Activated T-cell treated with anti-CD3 and anti-CD28 coated beads, Interleukin-2, amount 50 U/mL, for 72 hours (primary cell): ENCODE measurements at regions not wholly inside any gene's neighbourhood (a gene's known extent, or its start where the extent isn't known, plus 50 kb on each side); places are given as distances from the start of the nearest gene placed in this dataset.

Experiments
- ATAC-seq, 2 donors: fragments of 150-1000 bp; cut with Tn5 transposase; replicated peaks in 1 of 2; 2 replicates each; pipeline ENCODE4 v1.10.0; 2021; ENCODE audit warnings: moderate library complexity in 2 of 2, mild to moderate bottlenecking in 1 of 2
- DNase-seq, 2 donors: peaks; one replicate each; pipeline ENCODE4 v3.0.0; 2021 to 2022; ENCODE audit warnings: mixed read lengths in 1 of 2
- H3K27ac Mint-ChIP-seq: one replicate; pipeline ENCODE4 v1.8.0; 2022; ENCODE audit warnings: mild to moderate bottlenecking, moderate library complexity, mixed read lengths
- H3K27me3 Mint-ChIP-seq: one replicate; pipeline ENCODE4 v1.8.0; 2022; ENCODE audit warnings: low read depth, mixed read lengths
- H3K36me3 Mint-ChIP-seq, 2 donors: one replicate each; pipeline ENCODE4 v1.8.0; 2022; ENCODE audit warnings: mixed read lengths in 2 of 2, mild to moderate bottlenecking in 1 of 2; ENCODE audit not compliant: insufficient read depth in 2 of 2
- H3K4me1 Mint-ChIP-seq: one replicate; pipeline ENCODE4 v1.8.0; 2022; ENCODE audit warnings: low read depth, mixed read lengths
- H3K4me3 Mint-ChIP-seq, 2 donors: one replicate each; pipeline ENCODE4 v1.8.0; 2022; ENCODE audit warnings: mild to moderate bottlenecking in 2 of 2, mixed read lengths in 2 of 2, moderate library complexity in 2 of 2
- H3K9me3 Mint-ChIP-seq, 2 donors: one replicate each; pipeline ENCODE4 v1.8.0; 2022; ENCODE audit warnings: mixed read lengths in 2 of 2

GRCh38 chr2:39516347-39517101 is 79.4 kb upstream of the MAP4K3 start:
- ATAC-seq = no peak
- Mint-ChIP-seq H3K4me1 (peaks cover 40% of the 10 kb centered on the region), H3K36me3 (peaks cover 0 to 4% of the 10 kb centered on the region in 2 donors), H3K9me3 (no peaks in the 10 kb centered on the region), H3K4me3 (no peak overlapping the region), H3K27ac (no peak overlapping the region), H3K27me3 (peaks cover 7% of the 10 kb centered on the region)
- no peak for DNase-seq

GRCh38 chr2:39517102-39517436 is 80.0 kb upstream of the MAP4K3 start:
- ATAC-seq = no peak
- Mint-ChIP-seq H3K27ac (no peak overlapping the region), H3K9me3 (no peaks in the 10 kb centered on the region), H3K4me1 (peaks cover 35% of the 10 kb centered on the region), H3K36me3 (peaks cover 0 to 5% of the 10 kb centered on the region in 2 donors), H3K4me3 (no peak overlapping the region), H3K27me3 (peaks cover 7% of the 10 kb centered on the region)
- DNase-seq = no peak

- ATAC-seq = no peak
- H3K9me3 Mint-ChIP-seq = peaks cover 3 to 5% of the 10 kb centered on the region in 2 donors
- peaks cover 3 to 9% of the 10 kb centered on the region in 2 donors for H3K36me3 Mint-ChIP-seq
- no peak overlapping the region for H3K4me3 Mint-ChIP-seq
- no peak for DNase-seq
- no peak overlapping the region for H3K27ac Mint-ChIP-seq
- peaks cover 29% of the 10 kb centered on the region for H3K4me1 Mint-ChIP-seq
- H3K27me3 Mint-ChIP-seq = peaks cover 7% of the 10 kb centered on the region
These were observed 80.5 kb upstream of the MAP4K3 start for GRCh38 chr2:39517622-39518021.

- H3K4me1 Mint-ChIP-seq = peaks cover 11% of the 10 kb centered on the region
- H3K9me3 Mint-ChIP-seq = peaks cover 3 to 5% of the 10 kb centered on the region in 2 donors
- no peak overlapping the region for H3K27ac Mint-ChIP-seq
- peaks cover 7% of the 10 kb centered on the region for H3K27me3 Mint-ChIP-seq
- ATAC-seq (no peak), DNase-seq (no peak)
- peaks cover 3 to 9% of the 10 kb centered on the region in 2 donors for H3K36me3 Mint-ChIP-seq
- H3K4me3 Mint-ChIP-seq = no peak overlapping the region
These were observed 82.8 kb upstream of the MAP4K3 start for GRCh38 chr2:39519886-39520285.

- Mint-ChIP-seq H3K4me1 (peaks cover 5% of the 10 kb centered on the region), H3K4me3 (no peak overlapping the region), H3K9me3 (peaks cover 3 to 5% of the 10 kb centered on the region in 2 donors), H3K27me3 (no peaks in the 10 kb centered on the region), H3K36me3 (peaks cover 3 to 9% of the 10 kb centered on the region in 2 donors), H3K27ac (no peak overlapping the region)
- no peak for DNase-seq
- no peak for ATAC-seq
These were observed 84.9 kb upstream of the MAP4K3 start for GRCh38 chr2:39521876-39522517.

GRCh38 chr2:39522518-39522877 is 85.4 kb upstream of the MAP4K3 start:
- H3K4me3 Mint-ChIP-seq = no peak overlapping the region
- H3K9me3 Mint-ChIP-seq = peaks cover 3 to 5% of the 10 kb centered on the region in 2 donors
- H3K36me3 Mint-ChIP-seq = peaks cover 3 to 9% of the 10 kb centered on the region in 2 donors
- H3K27ac Mint-ChIP-seq = no peak overlapping the region
- peaks cover under 1% of the 10 kb centered on the region for H3K4me1 Mint-ChIP-seq
- no peaks in the 10 kb centered on the region for H3K27me3 Mint-ChIP-seq
- DNase-seq (no peak), ATAC-seq (no peak)

- Mint-ChIP-seq H3K9me3 (peaks cover 3 to 5% of the 10 kb centered on the region in 2 donors), H3K36me3 (peaks cover 3 to 9% of the 10 kb centered on the region in 2 donors), H3K4me1 (no peaks in the 10 kb centered on the region), H3K27ac (no peak overlapping the region), H3K27me3 (no peaks in the 10 kb centered on the region), H3K4me3 (no peak overlapping the region)
- ATAC-seq (no peak), DNase-seq (no peak)
These were observed 86.4 kb upstream of the MAP4K3 start for GRCh38 chr2:39523308-39524044.

- Mint-ChIP-seq H3K9me3 (peaks cover 3 to 5% of the 10 kb centered on the region in 2 donors), H3K4me1 (no peaks in the 10 kb centered on the region), H3K27ac (no peak overlapping the region), H3K4me3 (no peak overlapping the region), H3K27me3 (no peaks in the 10 kb centered on the region), H3K36me3 (peaks cover 3 to 9% of the 10 kb centered on the region in 2 donors)
- DNase-seq (no peak), ATAC-seq (no peak)
These were observed 87.0 kb upstream of the MAP4K3 start for GRCh38 chr2:39524061-39524460.

GRCh38 chr2:39524756-39525635 is 87.9 kb upstream of the MAP4K3 start:
- H3K27ac Mint-ChIP-seq = no peak overlapping the region
- no peak for ATAC-seq
- no peak for DNase-seq
- no peak overlapping the region for H3K4me3 Mint-ChIP-seq
- no peaks in the 10 kb centered on the region for H3K27me3 Mint-ChIP-seq
- H3K9me3 Mint-ChIP-seq = peaks cover 3 to 5% of the 10 kb centered on the region in 2 donors
- no peaks in the 10 kb centered on the region for H3K4me1 Mint-ChIP-seq
- H3K36me3 Mint-ChIP-seq = peaks cover 3 to 9% of the 10 kb centered on the region in 2 donors

- ATAC-seq = no peak
- Mint-ChIP-seq H3K27me3 (no peaks in the 10 kb centered on the region), H3K4me1 (no peaks in the 10 kb centered on the region), H3K36me3 (peaks cover 3 to 6% of the 10 kb centered on the region in 2 donors), H3K4me3 (no peak overlapping the region), H3K9me3 (peaks cover 3 to 5% of the 10 kb centered on the region in 2 donors), H3K27ac (no peak overlapping the region)
- no peak for DNase-seq
These were observed 88.7 kb upstream of the MAP4K3 start for GRCh38 chr2:39525636-39526412.

- Mint-ChIP-seq H3K27ac (no peak overlapping the region), H3K4me3 (no peak overlapping the region), H3K4me1 (no peaks in the 10 kb centered on the region), H3K9me3 (no peaks in the 10 kb centered on the region), H3K27me3 (peaks cover 4% of the 10 kb centered on the region), H3K36me3 (no peaks in the 10 kb centered on the region)
- DNase-seq (no peak), ATAC-seq (no peak)
These were observed 91.6 kb upstream of the MAP4K3 start for GRCh38 chr2:39528701-39529100.

GRCh38 chr2:39529836-39530235 is 92.8 kb upstream of the MAP4K3 start:
- peaks cover 12% of the 10 kb centered on the region for H3K27me3 Mint-ChIP-seq
- DNase-seq = no peak
- no peaks in the 10 kb centered on the region for H3K4me1 Mint-ChIP-seq
- no peak for ATAC-seq
- no peaks in the 10 kb centered on the region for H3K36me3 Mint-ChIP-seq
- H3K4me3 Mint-ChIP-seq = no peak overlapping the region
- no peak overlapping the region for H3K27ac Mint-ChIP-seq
- no peaks in the 10 kb centered on the region for H3K9me3 Mint-ChIP-seq
